SH-SY5Y (cell line): ENCODE measurements at regions not wholly inside any gene's neighbourhood (a gene's known extent, or its start where the extent isn't known, plus 50 kb on each side); places are given as distances from the start of the nearest gene placed in this dataset.

Experiments used
- GATA2 ChIP-seq: IDR thresholded peaks from 2 replicates; pipeline ENCODE4 v1.6.1; 2011; ENCODE audit warnings: mild to moderate bottlenecking, low read depth, low read length
- GATA3 ChIP-seq: IDR thresholded peaks from 2 replicates; pipeline ENCODE4 v1.6.1; 2011; ENCODE audit warnings: low read depth, mild to moderate bottlenecking, low read length, moderate library complexity

DNA sequence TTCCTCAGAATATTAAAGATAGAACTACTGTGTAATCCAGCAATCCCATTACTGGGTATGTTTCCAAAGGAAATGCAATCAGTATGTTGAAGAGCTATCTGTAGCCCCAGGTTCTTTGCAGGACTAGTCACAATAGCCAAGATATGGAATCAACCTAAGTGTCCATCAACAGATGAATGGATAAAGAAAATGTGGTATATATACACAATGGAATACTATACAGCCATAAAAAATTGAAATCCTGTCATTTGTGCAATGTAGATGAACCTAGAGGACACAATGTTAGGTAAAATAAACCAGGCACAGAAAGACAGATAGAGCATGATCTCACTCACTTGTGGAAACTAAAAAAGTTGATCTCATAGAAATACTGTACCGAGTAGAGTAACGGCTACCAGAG is 306.0 kb upstream of the MARCKS start:
- TF ChIP-seq GATA3 (no peak), GATA2 (no peak)
